GM12878 (cell line): ENCODE measurements at regions not wholly inside any gene's neighbourhood (a gene's known extent, or its start where the extent isn't known, plus 50 kb on each side); places are given as distances from the start of the nearest gene placed in this dataset.

ENCODE experiments used
- ATAC-seq: fragments of 200-7000 bp; cut with Tn5 transposase; 3 replicates; pipeline ENCODE4 v1.9.1; 2020; ENCODE audit warnings: mild to moderate bottlenecking, moderate library complexity
- BruUV-seq: library from RNA; stranded (reverse); fragments of 400-500 nt; replicated peaks from 2 replicates; lab custom pipeline; 2021; lab: Mats Ljungman, UMichigan
- CTCF ChIA-PET: fragments of 300-600 bp; sonication (Branson Sonifier 250); formaldehyde crosslinking; extraction: SDS; loops from one replicate; lab custom pipeline; 2021; ENCODE audit warnings: inconsistent platforms; lab: Yijun Ruan, JAX
- POLR2A ChIA-PET: fragments of 350-600 bp; formaldehyde crosslinking; extraction: SDS; loops from one replicate; lab custom pipeline; 2021; ENCODE audit warnings: inconsistent platforms; lab: Charles Lee
- RAD21 ChIA-PET: fragments of 300-600 bp; sonication (Branson Sonifier 250); formaldehyde crosslinking; loops from one replicate; lab custom pipeline; 2023; ENCODE audit warnings: antibody characterized with exemption; ENCODE audit not compliant: unreplicated experiment; lab: Charles Lee
- SMC1A ChIA-PET: fragments of 300-600 bp; sonication (Branson Sonifier 250); formaldehyde crosslinking; loops from one replicate; lab custom pipeline; 2023; ENCODE audit not compliant: unreplicated experiment, uncharacterized antibody; lab: Charles Lee
- DNase-seq: peaks from one replicate; pipeline ENCODE4 v3.0.0-alpha.2; 2011; ENCODE audit warnings: low read depth, low spot score
- FAIRE-seq: peaks from 3 replicates; lab custom pipeline; 2011; peaks lifted over from hg19 to GRCh38; lab: Jason Lieb, UNC
- H2AFZ ChIP-seq: 2 replicates; pipeline ENCODE4 v1.6.0; 2011; ENCODE audit warnings: low read depth, low read length, control low read depth; ENCODE audit not compliant: control insufficient read depth
- H3K27ac ChIP-seq: 2 replicates; pipeline ENCODE4 v1.5.1; 2011; ENCODE audit warnings: control low read depth; ENCODE audit not compliant: control insufficient read depth, insufficient read depth
- H3K27me3 ChIP-seq, 2 experiments: replicated peaks in 1 of 2; 2 replicates each; pipeline versions ENCODE4 v1.6.0 to v1.6.1; 2011; ENCODE audit warnings: low read length in 1 of 2; ENCODE audit not compliant: control insufficient read depth in 2 of 2, insufficient read depth in 2 of 2
- H3K36me3 ChIP-seq, 2 experiments: 2 replicates each; pipeline ENCODE4 v1.5.1; 2011; ENCODE audit warnings: low read length in 1 of 2; ENCODE audit not compliant: control insufficient read depth in 2 of 2, insufficient read depth in 2 of 2
- H3K4me1 ChIP-seq: 2 replicates; pipeline ENCODE4 v1.6.1; 2011; ENCODE audit warnings: mild to moderate bottlenecking, low read length, moderate library complexity, mixed read lengths; ENCODE audit not compliant: control insufficient read depth, insufficient read depth
- H3K4me2 ChIP-seq: 2 replicates; pipeline ENCODE4 v1.6.0; 2011; ENCODE audit warnings: control low read depth; ENCODE audit not compliant: control insufficient read depth, insufficient read depth
- H3K4me3 ChIP-seq: fragments of 200-600 bp; sonication (generic); 2 replicates; pipeline ENCODE4 v1.5.1; 2016
- H3K79me2 ChIP-seq: 2 replicates; pipeline ENCODE4 v1.6.0; 2011; ENCODE audit warnings: low read length; ENCODE audit not compliant: control insufficient read depth, insufficient read depth
- H3K9ac ChIP-seq: 2 replicates; pipeline ENCODE4 v1.8.0; 2011; ENCODE audit warnings: low read length, control low read depth, mixed read lengths; ENCODE audit not compliant: control insufficient read depth, insufficient read depth
- H3K9me3 ChIP-seq: replicated peaks from 3 replicates; pipeline ENCODE4 v1.5.1; 2011; ENCODE audit warnings: mild to moderate bottlenecking, low read length; ENCODE audit not compliant: control insufficient read depth, insufficient read depth
- H4K20me1 ChIP-seq: 2 replicates; pipeline ENCODE4 v1.6.0; 2011; ENCODE audit not compliant: control insufficient read depth, insufficient read depth
- BCL11A ChIP-seq: IDR thresholded peaks from 2 replicates; pipeline ENCODE4 v1.6.1; 2011; ENCODE audit warnings: low read depth, low read length
- CBX5 ChIP-seq: sonication (generic); IDR thresholded peaks from 2 replicates; pipeline ENCODE4 v1.6.1; 2016; ENCODE audit warnings: low read depth, moderate library complexity, mild to moderate bottlenecking, inconsistent platforms
- ELK1 ChIP-seq: IDR thresholded peaks from 2 replicates; pipeline ENCODE4 v1.6.1; 2012; ENCODE audit warnings: low read depth, low read length, improper control_type of control experiment
- JUNB ChIP-seq: IDR thresholded peaks from 2 replicates; pipeline ENCODE4 v1.6.1; 2016; ENCODE audit warnings: antibody characterized with exemption, mild to moderate bottlenecking
- LARP7 ChIP-seq: fragments of 450-650 bp; IDR thresholded peaks from 2 replicates; pipeline ENCODE4 v1.6.1; 2017; ENCODE audit warnings: mild to moderate bottlenecking
- RBBP5 ChIP-seq: fragments of 200-600 bp; sonication (generic); conservative IDR thresholded peaks from 2 replicates; pipeline ENCODE4 v1.6.1; 2016
- RELB ChIP-seq: fragments of 450-650 bp; IDR thresholded peaks from 2 replicates; pipeline ENCODE4 v1.6.1; 2017; ENCODE audit warnings: low read depth, mild to moderate bottlenecking, moderate library complexity
- USF1 ChIP-seq: IDR thresholded peaks from 2 replicates; pipeline ENCODE4 v1.6.1; 2011; ENCODE audit warnings: borderline replicate concordance, low read depth, mild to moderate bottlenecking, moderate library complexity, mixed read lengths, low read length; ENCODE audit not compliant: insufficient read depth; ENCODE audit errors: extremely low read length
- ZNF687 ChIP-seq: fragments of 450-650 bp; IDR thresholded peaks from 2 replicates; pipeline ENCODE4 v1.6.1; 2017; ENCODE audit warnings: mild to moderate bottlenecking, moderate library complexity
- ZZZ3 ChIP-seq: IDR thresholded peaks from 2 replicates; pipeline ENCODE4 v1.6.1; 2011; ENCODE audit warnings: low read depth; ENCODE audit not compliant: control insufficient read depth, insufficient read length
- WGBS: methylation state at CpG from one replicate; pipeline ENCODE4 v1.1.6; 2016; ENCODE audit warnings: low lambda C conversion rate; ENCODE audit not compliant: insufficient replicate concordance, insufficient coverage; ENCODE audit errors: missing lambda C conversion rate; 5-methylcytosine and 5-hydroxymethylcytosine counted together
- in situ Hi-C: fragments of 300-500 bp; cut with MboI; formaldehyde crosslinking; loops from 9 replicates; pipeline ENCODE4 v1.14.3; 2018; ENCODE audit warnings: mixed read lengths
- intact Hi-C: fragments of 100-400 bp; cut with micrococcal nuclease; formaldehyde crosslinking; loops from one replicate; pipeline ENCODE4 v1.14.2; 2022; ENCODE audit not compliant: unreplicated experiment

- Histone ChIP-seq H3K4me3 (no peak overlapping the region), H3K36me3 (no peaks in the 10 kb centered on the region), H3K9me3 (no peaks in the 10 kb centered on the region), H3K4me2 (no peak overlapping the region), H2AFZ (no peak overlapping the region), H3K27ac (no peak overlapping the region), H4K20me1 (no peaks in the 10 kb centered on the region), H3K79me2 (no peaks in the 10 kb centered on the region), H3K4me1 (no peaks in the 10 kb centered on the region), H3K9ac (no peak overlapping the region), H3K27me3 (no peaks in the 10 kb centered on the region; a peak in 1 of 4 replicates)
- ChIA-PET RAD21 (no interaction called here), SMC1A (no interaction called here), CTCF (interaction anchor here (0.7 kb wide), 1 partner anchor 896 kb away, joined by 3 read pairs; no protein-coding TSS in a partner anchor), POLR2A (no interaction called here)
- no peak for TF ChIP-seq ZNF687
- TF ChIP-seq RBBP5: no peak
- TF ChIP-seq USF1: no peak
- TF ChIP-seq LARP7: no peak
- TF ChIP-seq RELB: no peak
- TF ChIP-seq JUNB: no peak
- TF ChIP-seq CBX5: no peak
- TF ChIP-seq ELK1: no peak
- no peak for TF ChIP-seq ZZZ3
- no peak for TF ChIP-seq BCL11A
- no peak for FAIRE-seq
- no TSS peak for BruUV-seq
- DNase-seq: no peak
- in situ Hi-C loops (no loop called here), intact Hi-C loops (no loop called here)
- 22% methylated on average over 4 of the region's 4 CpGs for WGBS
- no peak for ATAC-seq
These were observed 74.8 kb upstream of the SMIM21 start for GRCh38 chr18:75502286-75502685.
